HFFc6 (cell line): ENCODE measurements at regions not wholly inside any gene's neighbourhood (a gene's known extent, or its start where the extent isn't known, plus 50 kb on each side); places are given as distances from the start of the nearest gene placed in this dataset.

Experiments
- DNase-seq: peaks from one replicate; pipeline ENCODE4 v3.0.0-alpha.2; 2018
- H3K27ac Mint-ChIP-seq: 2 replicates; pipeline ENCODE4 v1.8.0; 2020; ENCODE audit warnings: mild to moderate bottlenecking, mixed read lengths
- H3K27me3 Mint-ChIP-seq: 2 replicates; pipeline ENCODE4 v1.8.0; 2021; ENCODE audit warnings: mild to moderate bottlenecking, moderate library complexity, mixed read lengths; ENCODE audit not compliant: insufficient read depth
- H3K36me3 Mint-ChIP-seq: 2 replicates; pipeline ENCODE4 v1.8.0; 2021; ENCODE audit warnings: low read depth, mixed read lengths
- H3K4me1 Mint-ChIP-seq: 2 replicates; pipeline ENCODE4 v1.8.0; 2020; ENCODE audit warnings: low read depth, mixed read lengths
- H3K4me3 Mint-ChIP-seq: 2 replicates; pipeline ENCODE4 v1.8.0; 2020; ENCODE audit warnings: mild to moderate bottlenecking, moderate library complexity, mixed read lengths
- H3K9me3 Mint-ChIP-seq: 2 replicates; pipeline ENCODE4 v1.8.0; 2020; ENCODE audit warnings: mild to moderate bottlenecking, mixed read lengths
- TF ChIP-seq, protein P1 (sequence below): fragments of 200-600 bp; sonication (generic); IDR thresholded peaks from 2 replicates; pipeline ENCODE4 v1.5.0; 2021; ENCODE audit warnings: antibody characterized with exemption, mild to moderate bottlenecking

DNA sequence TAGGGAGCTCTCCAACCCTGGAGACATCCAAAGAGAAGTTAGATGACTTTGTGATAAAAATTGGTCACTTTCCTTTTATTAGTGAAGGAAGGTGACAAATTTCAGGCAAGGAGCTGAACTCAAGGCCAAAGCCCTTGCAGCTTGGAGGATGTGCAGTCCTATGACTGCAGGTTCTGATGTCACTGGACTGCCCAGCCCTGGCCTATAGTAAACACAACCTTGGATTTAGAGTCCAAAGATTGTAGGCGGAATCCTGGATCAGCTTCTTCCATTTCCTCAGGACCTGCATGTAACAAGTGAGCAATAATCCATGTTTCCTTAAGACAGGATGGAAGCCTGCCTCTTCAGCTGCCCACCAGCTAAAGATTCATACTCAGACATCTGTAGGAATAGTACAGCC, 169.3 kb upstream of the ZC3H12A start:
- Mint-ChIP-seq H3K9me3 (peaks cover 48% of the 10 kb centered on the region), H3K4me3 (no peak overlapping the region), H3K27me3 (peaks cover 2% of the 10 kb centered on the region; the same call in 1 of the 2 replicates), H3K4me1 (no peaks in the 10 kb centered on the region), H3K36me3 (peaks cover 4% of the 10 kb centered on the region; the same call in 1 of the 2 replicates), H3K27ac (no peak overlapping the region)
- no peak for DNase-seq
- TF ChIP-seq, protein P1, sequence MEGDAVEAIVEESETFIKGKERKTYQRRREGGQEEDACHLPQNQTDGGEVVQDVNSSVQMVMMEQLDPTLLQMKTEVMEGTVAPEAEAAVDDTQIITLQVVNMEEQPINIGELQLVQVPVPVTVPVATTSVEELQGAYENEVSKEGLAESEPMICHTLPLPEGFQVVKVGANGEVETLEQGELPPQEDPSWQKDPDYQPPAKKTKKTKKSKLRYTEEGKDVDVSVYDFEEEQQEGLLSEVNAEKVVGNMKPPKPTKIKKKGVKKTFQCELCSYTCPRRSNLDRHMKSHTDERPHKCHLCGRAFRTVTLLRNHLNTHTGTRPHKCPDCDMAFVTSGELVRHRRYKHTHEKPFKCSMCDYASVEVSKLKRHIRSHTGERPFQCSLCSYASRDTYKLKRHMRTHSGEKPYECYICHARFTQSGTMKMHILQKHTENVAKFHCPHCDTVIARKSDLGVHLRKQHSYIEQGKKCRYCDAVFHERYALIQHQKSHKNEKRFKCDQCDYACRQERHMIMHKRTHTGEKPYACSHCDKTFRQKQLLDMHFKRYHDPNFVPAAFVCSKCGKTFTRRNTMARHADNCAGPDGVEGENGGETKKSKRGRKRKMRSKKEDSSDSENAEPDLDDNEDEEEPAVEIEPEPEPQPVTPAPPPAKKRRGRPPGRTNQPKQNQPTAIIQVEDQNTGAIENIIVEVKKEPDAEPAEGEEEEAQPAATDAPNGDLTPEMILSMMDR, result no peak

DNA sequence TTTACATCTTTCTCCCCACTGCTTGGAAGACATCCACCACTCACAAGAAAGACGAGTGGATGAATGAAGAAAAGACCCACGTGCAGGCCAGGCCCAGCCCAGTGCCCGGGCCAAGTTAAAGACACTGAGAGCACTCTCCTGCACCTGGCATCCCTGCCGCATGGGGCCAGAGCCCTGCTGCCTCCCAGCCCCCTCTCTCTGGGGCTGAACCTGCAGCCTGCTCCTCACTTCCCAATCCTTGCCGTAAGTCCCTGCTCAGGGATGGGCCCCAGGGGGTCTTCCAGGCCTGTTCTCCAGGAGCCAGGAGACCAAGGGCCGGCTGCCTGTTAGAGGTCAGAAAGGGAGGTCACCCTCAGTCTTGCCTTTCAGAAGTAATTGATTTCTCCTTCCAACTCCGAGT, 168.5 kb upstream of the ZC3H12A start:
- peaks cover 54% of the 10 kb centered on the region for H3K9me3 Mint-ChIP-seq
- no peak overlapping the region for H3K27ac Mint-ChIP-seq
- TF ChIP-seq, protein P1, result no peak
- peaks cover 4% of the 10 kb centered on the region; the same call in 1 of the 2 replicates for H3K36me3 Mint-ChIP-seq
- no peak for DNase-seq
- no peaks in the 10 kb centered on the region for H3K4me1 Mint-ChIP-seq
- no peak overlapping the region for H3K4me3 Mint-ChIP-seq
- peaks cover 2% of the 10 kb centered on the region; the same call in 1 of the 2 replicates for H3K27me3 Mint-ChIP-seq

DNA sequence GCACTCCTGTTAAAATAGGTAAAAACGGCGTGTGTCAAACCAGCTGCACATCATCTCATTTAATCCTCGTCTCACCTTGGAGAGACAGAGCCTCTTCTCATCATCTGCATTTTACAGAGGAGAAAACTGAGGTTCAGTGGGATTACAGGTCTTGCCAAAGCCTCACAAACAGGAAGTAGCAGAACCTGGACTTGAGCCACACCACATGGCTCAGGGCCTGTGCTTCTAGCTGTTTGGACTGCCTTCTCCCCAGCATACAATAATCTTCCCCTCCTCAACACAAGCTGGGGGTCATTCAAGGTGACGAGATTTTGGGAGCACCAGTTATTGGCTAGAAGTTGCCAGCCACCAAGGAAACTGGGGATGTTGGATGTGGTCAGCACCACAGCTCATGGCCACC, 167.9 kb upstream of the ZC3H12A start:
- Mint-ChIP-seq H3K27ac (no peak overlapping the region), H3K4me1 (no peaks in the 10 kb centered on the region), H3K9me3 (peaks cover 58% of the 10 kb centered on the region), H3K36me3 (peaks cover 4% of the 10 kb centered on the region; the same call in 1 of the 2 replicates), H3K4me3 (no peak overlapping the region), H3K27me3 (peaks cover 2% of the 10 kb centered on the region; the same call in 1 of the 2 replicates)
- no peak for DNase-seq
- TF ChIP-seq, protein P1, result no peak

DNA sequence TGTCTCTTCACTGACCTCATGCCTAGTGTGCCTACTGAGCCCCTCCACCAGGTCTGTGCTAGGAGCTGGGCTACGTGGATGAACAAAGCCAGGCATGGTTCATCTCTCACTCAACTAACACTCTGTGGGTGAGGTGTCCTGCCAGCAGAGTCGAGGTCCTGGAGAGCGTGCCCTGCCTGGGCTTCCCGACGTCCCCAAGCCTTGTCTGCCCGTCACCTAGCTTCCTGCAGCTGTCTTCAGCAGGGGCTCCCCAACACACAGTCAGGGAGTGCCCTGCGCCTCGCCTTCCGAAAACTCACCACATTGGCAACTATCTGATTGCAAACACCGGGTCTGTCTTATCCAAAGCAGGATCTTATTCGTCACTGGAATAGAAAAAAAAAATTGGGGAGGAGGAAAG, 167.5 kb upstream of the ZC3H12A start:
- Mint-ChIP-seq H3K9me3 (peaks cover 55% of the 10 kb centered on the region), H3K4me1 (no peaks in the 10 kb centered on the region), H3K27ac (no peak overlapping the region), H3K27me3 (peaks cover 2% of the 10 kb centered on the region; the same call in 1 of the 2 replicates), H3K4me3 (no peak overlapping the region), H3K36me3 (peaks cover under 1% of the 10 kb centered on the region; the same call in 1 of the 2 replicates)
- TF ChIP-seq, protein P1, result no peak
- no peak for DNase-seq

DNA sequence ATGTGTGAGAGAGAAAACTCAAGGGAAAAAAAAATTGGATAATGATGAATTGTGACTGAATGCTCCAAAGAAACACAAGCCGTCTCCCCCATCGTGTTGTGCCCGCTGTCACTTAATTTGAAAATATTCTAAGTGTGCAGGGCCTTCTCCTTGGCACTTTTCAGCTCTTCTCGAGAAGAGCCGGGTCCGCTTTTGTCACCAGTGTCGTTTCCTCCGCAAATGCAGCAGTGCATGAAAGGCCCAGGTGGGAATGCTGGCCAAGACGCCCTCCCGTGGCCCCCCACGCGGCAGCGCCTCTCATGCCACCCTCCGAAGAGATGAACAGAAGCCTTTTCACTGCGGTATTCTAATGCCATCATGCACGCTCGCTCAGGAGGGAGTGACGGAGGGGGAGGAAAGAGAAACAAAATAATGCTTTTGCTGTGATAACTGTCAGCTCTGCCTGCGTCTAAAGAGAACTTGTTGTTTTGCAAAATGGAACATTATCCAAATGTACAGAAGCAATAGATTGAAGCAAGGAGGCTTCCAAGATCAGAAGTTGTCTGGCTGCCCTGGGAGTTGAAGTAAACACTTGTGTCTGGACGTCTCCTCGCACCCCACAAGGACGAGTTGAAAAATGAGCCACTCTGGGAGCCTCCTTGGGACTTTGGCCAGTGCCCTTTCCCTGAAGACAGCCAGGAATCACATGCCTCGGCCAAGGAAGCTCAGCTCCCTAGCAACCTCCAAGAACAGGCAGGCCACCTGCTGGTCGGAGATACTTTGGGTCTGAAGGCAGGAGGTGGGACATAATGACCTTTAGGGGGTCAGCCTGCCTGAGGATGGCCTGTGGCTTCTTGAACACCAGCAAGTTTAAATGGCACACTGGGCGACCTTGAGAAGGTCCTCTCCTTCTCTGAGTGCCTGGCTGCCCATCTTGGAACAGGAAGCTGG, 166.1 kb upstream of the ZC3H12A start:
- Mint-ChIP-seq H3K9me3 (peaks cover 43% of the 10 kb centered on the region), H3K36me3 (no peaks in the 10 kb centered on the region), H3K4me3 (no peak overlapping the region), H3K4me1 (no peaks in the 10 kb centered on the region), H3K27ac (no peak overlapping the region), H3K27me3 (peaks cover 2% of the 10 kb centered on the region; the same call in 1 of the 2 replicates)
- DNase-seq, result no peak
- TF ChIP-seq, protein P1, result no peak
